HCT116 (cell line): ENCODE measurements at regions not wholly inside any gene's neighbourhood (a gene's known extent, or its start where the extent isn't known, plus 50 kb on each side); places are given as distances from the start of the nearest gene placed in this dataset.

ENCODE experiments used
- ATAC-seq: fragments of 200-7000 bp; cut with Tn5 transposase; 2 replicates; pipeline ENCODE4 v1.9.1; 2020; ENCODE audit warnings: mild to moderate bottlenecking, moderate library complexity
- BruUV-seq: library from RNA; stranded (reverse); fragments of 400-500 nt; replicated peaks from 2 replicates; lab custom pipeline; 2021; lab: Mats Ljungman, UMichigan
- CTCF ChIA-PET: fragments of 300-600 bp; sonication (Branson Sonifier 250); formaldehyde crosslinking; loops from one replicate; lab custom pipeline; 2021; ENCODE audit warnings: antibody characterized with exemption; lab: Charles Lee
- POLR2A ChIA-PET: fragments of 300-600, 350-600 bp; sonication (Branson Sonifier 250); formaldehyde crosslinking; loops from one replicate; lab custom pipeline; 2021; ENCODE audit warnings: antibody characterized with exemption; lab: Charles Lee
- RAD21 ChIA-PET, 2 experiments: fragments of 300-600 bp; sonication (Branson Sonifier 250); formaldehyde crosslinking; loops; one replicate each; lab custom pipeline; 2023; ENCODE audit warnings: low total read pairs in 2 of 2; ENCODE audit not compliant: uncharacterized antibody in 2 of 2, unreplicated experiment in 2 of 2, low non-redundant PET in 1 of 2; lab: Charles Lee
- DNase-seq: peaks from one replicate; pipeline ENCODE4 v3.0.0-alpha.2; 2010; ENCODE audit warnings: low read depth, low spot score
- H2AFZ ChIP-seq: fragments of 200-600 bp; shearing (Covaris generic), sonication (generic); 2 replicates; pipeline ENCODE4 v1.6.1; 2017; ENCODE audit warnings: low read depth, mixed run types, mixed read lengths, antibody characterized with exemption, low read length; ENCODE audit not compliant: poor library complexity, severe bottlenecking
- H3K27ac ChIP-seq: 2 replicates; pipeline ENCODE4 v1.5.1; 2012; ENCODE audit warnings: low read depth, low read length
- H3K27me3 ChIP-seq: fragments of 200-600 bp; sonication (generic); 2 replicates; pipeline ENCODE4 v1.6.1; 2016; ENCODE audit warnings: mixed run types, low read length, mixed read lengths; ENCODE audit not compliant: insufficient read depth
- H3K36me3 ChIP-seq, 2 experiments: fragments of 200-500 bp in 1 of 2; fragments of 200-600 bp in 1 of 2; sonication (Bioruptor generic) in 1 of 2; sonication (generic) in 1 of 2; 2 replicates each; pipeline versions ENCODE4 v1.5.1 to v1.6.1; 2014 to 2016; ENCODE audit warnings: low read length in 2 of 2, inconsistent platforms in 1 of 2, mixed read lengths in 1 of 2, mixed run types in 1 of 2; ENCODE audit not compliant: insufficient read depth in 2 of 2, control insufficient read depth in 1 of 2
- H3K4me1 ChIP-seq, 2 experiments: fragments of 200-600 bp in 1 of 2; sonication (generic) in 1 of 2; 2 replicates each; pipeline versions ENCODE4 v1.5.1 to v1.6.1; 2012 to 2017; ENCODE audit warnings: low read length in 2 of 2, inconsistent platforms in 1 of 2, mild to moderate bottlenecking in 1 of 2, mixed read lengths in 1 of 2, mixed run types in 1 of 2, moderate library complexity in 1 of 2; ENCODE audit not compliant: insufficient read depth in 2 of 2, control insufficient read depth in 1 of 2
- H3K4me2 ChIP-seq: fragments of 200-600 bp; sonication (generic); 2 replicates; pipeline ENCODE4 v1.6.1; 2017; ENCODE audit warnings: mixed run types, low read length, mixed read lengths
- H3K4me3 ChIP-seq, 2 experiments: fragments of 200-600 bp in 1 of 2; sonication (generic) in 1 of 2; replicated peaks in 1 of 2; 2 replicates each; pipeline ENCODE4 v1.5.1; 2011 to 2016; ENCODE audit warnings: low read length in 2 of 2, control low read depth in 1 of 2, low read depth in 1 of 2, mild to moderate bottlenecking in 1 of 2, mixed read lengths in 1 of 2, mixed run types in 1 of 2
- H3K79me2 ChIP-seq: fragments of 200-600 bp; sonication (generic); 2 replicates; pipeline ENCODE4 v1.6.1; 2017; ENCODE audit warnings: mild to moderate bottlenecking, mixed run types, low read length, moderate library complexity, mixed read lengths; ENCODE audit not compliant: insufficient read depth
- H3K9ac ChIP-seq: fragments of 200-600 bp; sonication (generic); 2 replicates; pipeline ENCODE4 v1.6.1; 2016; ENCODE audit warnings: low read length, mixed read lengths
- H3K9me2 ChIP-seq: fragments of 200-600 bp; sonication (generic), shearing (Covaris generic); 2 replicates; pipeline ENCODE4 v1.6.1; 2017; ENCODE audit warnings: mixed run types, mild to moderate bottlenecking, moderate library complexity; ENCODE audit not compliant: insufficient read depth
- H3K9me3 ChIP-seq, 2 experiments: fragments of 200-500 bp in 1 of 2; fragments of 200-600 bp in 1 of 2; sonication (Bioruptor generic) in 1 of 2; sonication (generic) in 1 of 2; 2 replicates each; pipeline ENCODE4 v1.6.1; 2014 to 2017; ENCODE audit warnings: low read length in 2 of 2, mixed read lengths in 2 of 2, inconsistent platforms in 1 of 2, low read depth in 1 of 2, mild to moderate bottlenecking in 1 of 2, mixed run types in 1 of 2, moderate library complexity in 1 of 2; ENCODE audit not compliant: control insufficient read depth in 1 of 2, insufficient read depth in 1 of 2
- H4K20me1 ChIP-seq: fragments of 200-600 bp; sonication (generic), shearing (Covaris generic); 2 replicates; pipeline ENCODE4 v1.6.1; 2017; ENCODE audit warnings: mixed run types, mild to moderate bottlenecking, moderate library complexity; ENCODE audit not compliant: insufficient read depth
- CBX3 ChIP-seq: IDR thresholded peaks from 2 replicates; pipeline ENCODE4 v1.6.1; 2012; ENCODE audit warnings: low read depth
- EGR1 ChIP-seq: IDR thresholded peaks from 2 replicates; pipeline ENCODE4 v1.6.1; 2012; ENCODE audit warnings: low read depth
- ELF1 ChIP-seq: IDR thresholded peaks from 2 replicates; pipeline ENCODE4 v1.6.1; 2012; ENCODE audit warnings: low read depth, borderline replicate concordance
- JUND ChIP-seq: IDR thresholded peaks from 2 replicates; pipeline ENCODE4 v1.6.1; 2012
- MAX ChIP-seq: IDR thresholded peaks from 2 replicates; pipeline ENCODE4 v1.6.1; 2012
- POLR2A ChIP-seq: IDR thresholded peaks from 2 replicates; pipeline ENCODE4 v1.7.0; 2011; ENCODE audit warnings: borderline replicate concordance; ENCODE audit not compliant: insufficient read depth, insufficient read length; ENCODE audit errors: extremely low read depth
- SIN3A ChIP-seq: IDR thresholded peaks from 2 replicates; pipeline ENCODE4 v1.6.1; 2012; ENCODE audit warnings: low read depth
- intact Hi-C: fragments of 100-400 bp; cut with micrococcal nuclease; formaldehyde crosslinking; loops from 2 replicates; pipeline ENCODE4 v1.10.0; 2022
- TF ChIP-seq, protein P1 (sequence below): IDR thresholded peaks from 2 replicates; pipeline ENCODE4 v1.6.1; 2011; ENCODE audit warnings: mild to moderate bottlenecking, low read length, moderate library complexity; ENCODE audit not compliant: insufficient replicate concordance; ENCODE audit errors: extremely low read depth
- TF ChIP-seq, protein P2 (sequence below): IDR thresholded peaks from 2 replicates; pipeline ENCODE4 v1.6.1; 2012; ENCODE audit warnings: low read depth
- TF ChIP-seq, protein P3 (sequence below), 3 experiments: fragments of 200-600 bp in 1 of 3; sonication (generic) in 1 of 3; IDR thresholded peaks in 2 of 3; conservative IDR thresholded peaks in 1 of 3; 2 replicates each; pipeline ENCODE4 v1.5.1; 2012 to 2017; ENCODE audit warnings: low read depth in 2 of 3, low read length in 2 of 3, antibody characterized with exemption in 1 of 3, borderline replicate concordance in 1 of 3, control low read depth in 1 of 3, mild to moderate bottlenecking in 1 of 3, mixed read lengths in 1 of 3, mixed run types in 1 of 3, moderate library complexity in 1 of 3; ENCODE audit not compliant: insufficient read depth in 1 of 3

DNA sequence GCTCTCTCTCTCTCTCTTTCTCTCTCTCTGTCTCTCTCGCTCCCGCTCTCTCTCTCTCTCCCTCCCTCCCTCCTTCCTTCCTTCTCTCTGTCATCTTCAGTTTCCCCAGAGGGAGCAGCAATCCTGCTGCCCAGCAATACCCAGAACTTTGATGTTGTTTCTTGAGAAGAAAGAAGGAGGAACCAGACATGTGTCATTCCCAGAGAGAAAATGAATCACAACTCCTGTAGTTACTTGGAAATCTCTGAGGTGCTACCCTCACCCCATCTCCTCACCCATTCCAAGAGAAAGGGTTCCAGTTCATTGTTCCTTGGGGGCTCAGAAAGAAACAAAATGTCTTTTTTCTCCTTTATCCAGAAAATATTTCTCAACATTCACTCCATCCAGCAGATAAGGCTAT lies 449.1 kb downstream of the TNS1 start:
- Histone ChIP-seq H3K9ac (no peak overlapping the region), H3K27ac (no peak overlapping the region), H3K27me3 (peaks cover 29% of the 10 kb centered on the region), H3K4me2 (no peak overlapping the region), H3K9me2 (no peaks in the 10 kb centered on the region), H3K9me3 (no peaks in the 10 kb centered on the region), H3K79me2 (no peaks in the 10 kb centered on the region), H4K20me1 (no peaks in the 10 kb centered on the region), H2AFZ (no peak overlapping the region), H3K36me3 (no peaks in the 10 kb centered on the region), H3K4me3 (no peak overlapping the region), H3K4me1 (peaks cover 2 to 10% of the 10 kb centered on the region in 2 experiments; a peak in 2 of 4 replicates)
- DNase-seq: no peak
- ChIA-PET CTCF (no interaction called here), RAD21 (no interaction called here), POLR2A (no interaction called here)
- ATAC-seq: no peak
- TF ChIP-seq JUND (no peak), CBX3 (no peak), SIN3A (no peak)
- TF ChIP-seq, protein P1, sequence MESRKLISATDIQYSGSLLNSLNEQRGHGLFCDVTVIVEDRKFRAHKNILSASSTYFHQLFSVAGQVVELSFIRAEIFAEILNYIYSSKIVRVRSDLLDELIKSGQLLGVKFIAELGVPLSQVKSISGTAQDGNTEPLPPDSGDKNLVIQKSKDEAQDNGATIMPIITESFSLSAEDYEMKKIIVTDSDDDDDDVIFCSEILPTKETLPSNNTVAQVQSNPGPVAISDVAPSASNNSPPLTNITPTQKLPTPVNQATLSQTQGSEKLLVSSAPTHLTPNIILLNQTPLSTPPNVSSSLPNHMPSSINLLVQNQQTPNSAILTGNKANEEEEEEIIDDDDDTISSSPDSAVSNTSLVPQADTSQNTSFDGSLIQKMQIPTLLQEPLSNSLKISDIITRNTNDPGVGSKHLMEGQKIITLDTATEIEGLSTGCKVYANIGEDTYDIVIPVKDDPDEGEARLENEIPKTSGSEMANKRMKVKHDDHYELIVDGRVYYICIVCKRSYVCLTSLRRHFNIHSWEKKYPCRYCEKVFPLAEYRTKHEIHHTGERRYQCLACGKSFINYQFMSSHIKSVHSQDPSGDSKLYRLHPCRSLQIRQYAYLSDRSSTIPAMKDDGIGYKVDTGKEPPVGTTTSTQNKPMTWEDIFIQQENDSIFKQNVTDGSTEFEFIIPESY: no peak
- intact Hi-C loops: no loop called here
- no TSS peak for BruUV-seq

DNA sequence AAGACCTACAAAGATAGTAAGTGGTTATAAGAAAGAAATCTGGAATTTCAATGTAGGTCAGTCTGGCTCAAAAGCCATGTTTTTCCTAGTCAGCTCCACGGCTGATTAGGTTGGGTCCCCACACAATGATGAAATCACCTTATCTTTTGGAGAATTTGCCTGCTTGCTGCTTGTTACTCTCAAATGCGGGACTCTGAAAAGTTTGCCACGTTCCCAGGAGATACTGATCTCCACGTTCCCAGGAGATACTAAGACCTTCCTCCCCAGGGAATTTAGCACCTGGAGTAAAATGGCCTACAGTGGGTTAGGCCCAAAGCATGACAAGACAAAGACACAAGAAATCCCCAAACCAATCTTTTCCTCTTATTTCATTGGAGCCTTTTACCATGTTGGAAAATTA lies 449.6 kb downstream of the TNS1 start:
- Histone ChIP-seq H2AFZ (no peak overlapping the region), H3K4me2 (no peak overlapping the region), H3K36me3 (no peaks in the 10 kb centered on the region), H3K9me3 (no peaks in the 10 kb centered on the region), H3K4me1 (peaks cover 2 to 10% of the 10 kb centered on the region in 2 experiments; a peak in 2 of 4 replicates), H3K79me2 (no peaks in the 10 kb centered on the region), H3K27ac (no peak overlapping the region), H3K27me3 (peaks cover 25% of the 10 kb centered on the region), H3K9ac (no peak overlapping the region), H3K4me3 (no peak overlapping the region), H4K20me1 (no peaks in the 10 kb centered on the region), H3K9me2 (no peaks in the 10 kb centered on the region)
- no TSS peak for BruUV-seq
- DNase-seq (no peak), ATAC-seq (no peak)
- ChIA-PET RAD21 (no interaction called here), POLR2A (no interaction called here), CTCF (no interaction called here)
- intact Hi-C loops: no loop called here
- TF ChIP-seq POLR2A (no peak), MAX (no peak), EGR1 (no peak), JUND (no peak), ELF1 (no peak)
- TF ChIP-seq, protein P1: no peak
- TF ChIP-seq, protein P2, sequence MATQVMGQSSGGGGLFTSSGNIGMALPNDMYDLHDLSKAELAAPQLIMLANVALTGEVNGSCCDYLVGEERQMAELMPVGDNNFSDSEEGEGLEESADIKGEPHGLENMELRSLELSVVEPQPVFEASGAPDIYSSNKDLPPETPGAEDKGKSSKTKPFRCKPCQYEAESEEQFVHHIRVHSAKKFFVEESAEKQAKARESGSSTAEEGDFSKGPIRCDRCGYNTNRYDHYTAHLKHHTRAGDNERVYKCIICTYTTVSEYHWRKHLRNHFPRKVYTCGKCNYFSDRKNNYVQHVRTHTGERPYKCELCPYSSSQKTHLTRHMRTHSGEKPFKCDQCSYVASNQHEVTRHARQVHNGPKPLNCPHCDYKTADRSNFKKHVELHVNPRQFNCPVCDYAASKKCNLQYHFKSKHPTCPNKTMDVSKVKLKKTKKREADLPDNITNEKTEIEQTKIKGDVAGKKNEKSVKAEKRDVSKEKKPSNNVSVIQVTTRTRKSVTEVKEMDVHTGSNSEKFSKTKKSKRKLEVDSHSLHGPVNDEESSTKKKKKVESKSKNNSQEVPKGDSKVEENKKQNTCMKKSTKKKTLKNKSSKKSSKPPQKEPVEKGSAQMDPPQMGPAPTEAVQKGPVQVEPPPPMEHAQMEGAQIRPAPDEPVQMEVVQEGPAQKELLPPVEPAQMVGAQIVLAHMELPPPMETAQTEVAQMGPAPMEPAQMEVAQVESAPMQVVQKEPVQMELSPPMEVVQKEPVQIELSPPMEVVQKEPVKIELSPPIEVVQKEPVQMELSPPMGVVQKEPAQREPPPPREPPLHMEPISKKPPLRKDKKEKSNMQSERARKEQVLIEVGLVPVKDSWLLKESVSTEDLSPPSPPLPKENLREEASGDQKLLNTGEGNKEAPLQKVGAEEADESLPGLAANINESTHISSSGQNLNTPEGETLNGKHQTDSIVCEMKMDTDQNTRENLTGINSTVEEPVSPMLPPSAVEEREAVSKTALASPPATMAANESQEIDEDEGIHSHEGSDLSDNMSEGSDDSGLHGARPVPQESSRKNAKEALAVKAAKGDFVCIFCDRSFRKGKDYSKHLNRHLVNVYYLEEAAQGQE: no peak
- TF ChIP-seq, protein P3, sequence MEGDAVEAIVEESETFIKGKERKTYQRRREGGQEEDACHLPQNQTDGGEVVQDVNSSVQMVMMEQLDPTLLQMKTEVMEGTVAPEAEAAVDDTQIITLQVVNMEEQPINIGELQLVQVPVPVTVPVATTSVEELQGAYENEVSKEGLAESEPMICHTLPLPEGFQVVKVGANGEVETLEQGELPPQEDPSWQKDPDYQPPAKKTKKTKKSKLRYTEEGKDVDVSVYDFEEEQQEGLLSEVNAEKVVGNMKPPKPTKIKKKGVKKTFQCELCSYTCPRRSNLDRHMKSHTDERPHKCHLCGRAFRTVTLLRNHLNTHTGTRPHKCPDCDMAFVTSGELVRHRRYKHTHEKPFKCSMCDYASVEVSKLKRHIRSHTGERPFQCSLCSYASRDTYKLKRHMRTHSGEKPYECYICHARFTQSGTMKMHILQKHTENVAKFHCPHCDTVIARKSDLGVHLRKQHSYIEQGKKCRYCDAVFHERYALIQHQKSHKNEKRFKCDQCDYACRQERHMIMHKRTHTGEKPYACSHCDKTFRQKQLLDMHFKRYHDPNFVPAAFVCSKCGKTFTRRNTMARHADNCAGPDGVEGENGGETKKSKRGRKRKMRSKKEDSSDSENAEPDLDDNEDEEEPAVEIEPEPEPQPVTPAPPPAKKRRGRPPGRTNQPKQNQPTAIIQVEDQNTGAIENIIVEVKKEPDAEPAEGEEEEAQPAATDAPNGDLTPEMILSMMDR (IDR thresholded peaks at IDR 0.05 in 2 of 3, conservative IDR thresholded peaks at IDR 0.05 in 1 of 3; ENCODE audit: borderline replicate concordance in 1 of 3, insufficient read depth in 1 of 3, low read depth in 2 of 3, low read length in 2 of 3): no peak
